Panc1 (cell line): ENCODE measurements at regions not wholly inside any gene's neighbourhood (a gene's known extent, or its start where the extent isn't known, plus 50 kb on each side); places are given as distances from the start of the nearest gene placed in this dataset.

ENCODE experiments used
- ATAC-seq: fragments of 200-7000 bp; cut with Tn5 transposase; 2 replicates; pipeline ENCODE4 v1.9.1; 2020; ENCODE audit warnings: mild to moderate bottlenecking, moderate library complexity
- BruUV-seq: library from RNA; stranded (reverse); fragments of 400-500 nt; replicated peaks from 2 replicates; lab custom pipeline; 2021; lab: Mats Ljungman, UMichigan
- CTCF ChIA-PET: fragments of 300-600 bp; sonication (Branson Sonifier 250); formaldehyde crosslinking; loops from one replicate; lab custom pipeline; 2022; ENCODE audit warnings: antibody characterized with exemption; lab: Charles Lee
- POLR2A ChIA-PET: fragments of 300-600 bp; sonication (Branson Sonifier 250); formaldehyde crosslinking; loops from one replicate; lab custom pipeline; 2022; ENCODE audit warnings: antibody characterized with exemption; lab: Charles Lee
- DNase-seq: peaks from one replicate; pipeline ENCODE4 v3.0.0-alpha.2; 2010; ENCODE audit warnings: low read depth, low spot score
- H3K27ac ChIP-seq: 2 replicates; pipeline ENCODE4 v1.5.1; 2011; ENCODE audit warnings: mild to moderate bottlenecking, low read length, inconsistent platforms
- H3K27me3 ChIP-seq: fragments of 200-500 bp; sonication (Bioruptor generic); 2 replicates; pipeline ENCODE4 v1.6.0; 2014; ENCODE audit warnings: low read length, inconsistent platforms; ENCODE audit not compliant: control insufficient read depth, insufficient read depth
- H3K36me3 ChIP-seq: fragments of 200-500 bp; sonication (Bioruptor generic); 2 replicates; pipeline ENCODE4 v1.5.1; 2014; ENCODE audit warnings: inconsistent platforms, mild to moderate bottlenecking, low read length, moderate library complexity; ENCODE audit not compliant: control insufficient read depth, insufficient read depth
- H3K4me1 ChIP-seq: 2 replicates; pipeline ENCODE4 v1.5.1; 2011; ENCODE audit warnings: inconsistent platforms, mild to moderate bottlenecking, low read length, moderate library complexity; ENCODE audit not compliant: control insufficient read depth, insufficient read depth
- H3K4me3 ChIP-seq, 2 experiments: 2 replicates each; pipeline ENCODE4 v1.5.1; 2011 to 2012; ENCODE audit warnings: low read depth in 2 of 2, low read length in 2 of 2, mild to moderate bottlenecking in 2 of 2, inconsistent platforms in 1 of 2, moderate library complexity in 1 of 2
- H3K9me3 ChIP-seq: fragments of 200-500 bp; sonication (Bioruptor generic); 2 replicates; pipeline ENCODE4 v1.5.1; 2014; ENCODE audit warnings: low read depth, mild to moderate bottlenecking, inconsistent platforms, low read length, moderate library complexity; ENCODE audit not compliant: control insufficient read depth, insufficient read depth
- POLR2AphosphoS5 ChIP-seq: IDR thresholded peaks from 2 replicates; pipeline ENCODE4 v1.6.1; 2012; ENCODE audit warnings: mild to moderate bottlenecking, low read depth, low read length, moderate library complexity
- SIN3A ChIP-seq: IDR thresholded peaks from 2 replicates; pipeline ENCODE4 v1.6.1; 2012; ENCODE audit warnings: low read depth, mild to moderate bottlenecking, low read length, moderate library complexity, borderline replicate concordance; ENCODE audit not compliant: insufficient read depth
- TCF7L2 ChIP-seq: IDR thresholded peaks from 2 replicates; pipeline ENCODE4 v1.6.1; 2011; ENCODE audit warnings: mild to moderate bottlenecking, low read depth, low read length, inconsistent platforms
- in situ Hi-C: cut with HindIII; loops from 2 replicates; pipeline ENCODE4 v1.10.0; 2016; ENCODE audit warnings: low sequenced_read_pairs, low pct_unique_long_range_greater_than_20kb
- intact Hi-C: fragments of 100-400 bp; cut with micrococcal nuclease; formaldehyde crosslinking; loops from one replicate; pipeline ENCODE4 v1.10.0; 2022; ENCODE audit not compliant: unreplicated experiment
- TF ChIP-seq, protein P1 (sequence below), 2 experiments: IDR thresholded peaks; 2 replicates each; pipeline ENCODE4 v1.6.1; 2011 to 2012; ENCODE audit warnings: low read depth in 2 of 2, control low read depth in 1 of 2, low read length in 1 of 2, mild to moderate bottlenecking in 1 of 2, moderate library complexity in 1 of 2; ENCODE audit not compliant: insufficient read depth in 1 of 2
- TF ChIP-seq, protein P2 (sequence below): fragments of 450-650 bp; IDR thresholded peaks from 2 replicates; pipeline ENCODE4 v1.5.1; 2017; ENCODE audit warnings: mild to moderate bottlenecking

GRCh38 chr13:54091884-54092283 is 1063.3 kb downstream of the OLFM4 start:
- DNase-seq (no peak), ATAC-seq (no peak)
- in situ Hi-C loops: no loop called here
- Histone ChIP-seq H3K9me3 (no peaks in the 10 kb centered on the region), H3K27ac (no peak overlapping the region), H3K4me3 (no peak overlapping the region), H3K4me1 (no peaks in the 10 kb centered on the region), H3K36me3 (no peaks in the 10 kb centered on the region), H3K27me3 (no peaks in the 10 kb centered on the region)
- ChIA-PET POLR2A (no interaction called here), CTCF (no interaction called here)
- intact Hi-C loops: no loop called here
- TF ChIP-seq TCF7L2 (no peak), SIN3A (no peak), POLR2AphosphoS5 (no peak)
- TF ChIP-seq, protein P1, sequence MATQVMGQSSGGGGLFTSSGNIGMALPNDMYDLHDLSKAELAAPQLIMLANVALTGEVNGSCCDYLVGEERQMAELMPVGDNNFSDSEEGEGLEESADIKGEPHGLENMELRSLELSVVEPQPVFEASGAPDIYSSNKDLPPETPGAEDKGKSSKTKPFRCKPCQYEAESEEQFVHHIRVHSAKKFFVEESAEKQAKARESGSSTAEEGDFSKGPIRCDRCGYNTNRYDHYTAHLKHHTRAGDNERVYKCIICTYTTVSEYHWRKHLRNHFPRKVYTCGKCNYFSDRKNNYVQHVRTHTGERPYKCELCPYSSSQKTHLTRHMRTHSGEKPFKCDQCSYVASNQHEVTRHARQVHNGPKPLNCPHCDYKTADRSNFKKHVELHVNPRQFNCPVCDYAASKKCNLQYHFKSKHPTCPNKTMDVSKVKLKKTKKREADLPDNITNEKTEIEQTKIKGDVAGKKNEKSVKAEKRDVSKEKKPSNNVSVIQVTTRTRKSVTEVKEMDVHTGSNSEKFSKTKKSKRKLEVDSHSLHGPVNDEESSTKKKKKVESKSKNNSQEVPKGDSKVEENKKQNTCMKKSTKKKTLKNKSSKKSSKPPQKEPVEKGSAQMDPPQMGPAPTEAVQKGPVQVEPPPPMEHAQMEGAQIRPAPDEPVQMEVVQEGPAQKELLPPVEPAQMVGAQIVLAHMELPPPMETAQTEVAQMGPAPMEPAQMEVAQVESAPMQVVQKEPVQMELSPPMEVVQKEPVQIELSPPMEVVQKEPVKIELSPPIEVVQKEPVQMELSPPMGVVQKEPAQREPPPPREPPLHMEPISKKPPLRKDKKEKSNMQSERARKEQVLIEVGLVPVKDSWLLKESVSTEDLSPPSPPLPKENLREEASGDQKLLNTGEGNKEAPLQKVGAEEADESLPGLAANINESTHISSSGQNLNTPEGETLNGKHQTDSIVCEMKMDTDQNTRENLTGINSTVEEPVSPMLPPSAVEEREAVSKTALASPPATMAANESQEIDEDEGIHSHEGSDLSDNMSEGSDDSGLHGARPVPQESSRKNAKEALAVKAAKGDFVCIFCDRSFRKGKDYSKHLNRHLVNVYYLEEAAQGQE (IDR thresholded peaks at IDR 0.05; ENCODE audit: insufficient read depth in 1 of 2, low read depth in 2 of 2, low read length in 1 of 2): no peak
- TF ChIP-seq, protein P2, sequence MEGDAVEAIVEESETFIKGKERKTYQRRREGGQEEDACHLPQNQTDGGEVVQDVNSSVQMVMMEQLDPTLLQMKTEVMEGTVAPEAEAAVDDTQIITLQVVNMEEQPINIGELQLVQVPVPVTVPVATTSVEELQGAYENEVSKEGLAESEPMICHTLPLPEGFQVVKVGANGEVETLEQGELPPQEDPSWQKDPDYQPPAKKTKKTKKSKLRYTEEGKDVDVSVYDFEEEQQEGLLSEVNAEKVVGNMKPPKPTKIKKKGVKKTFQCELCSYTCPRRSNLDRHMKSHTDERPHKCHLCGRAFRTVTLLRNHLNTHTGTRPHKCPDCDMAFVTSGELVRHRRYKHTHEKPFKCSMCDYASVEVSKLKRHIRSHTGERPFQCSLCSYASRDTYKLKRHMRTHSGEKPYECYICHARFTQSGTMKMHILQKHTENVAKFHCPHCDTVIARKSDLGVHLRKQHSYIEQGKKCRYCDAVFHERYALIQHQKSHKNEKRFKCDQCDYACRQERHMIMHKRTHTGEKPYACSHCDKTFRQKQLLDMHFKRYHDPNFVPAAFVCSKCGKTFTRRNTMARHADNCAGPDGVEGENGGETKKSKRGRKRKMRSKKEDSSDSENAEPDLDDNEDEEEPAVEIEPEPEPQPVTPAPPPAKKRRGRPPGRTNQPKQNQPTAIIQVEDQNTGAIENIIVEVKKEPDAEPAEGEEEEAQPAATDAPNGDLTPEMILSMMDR: no peak
- BruUV-seq: no TSS peak

- Histone ChIP-seq H3K27me3 (no peaks in the 10 kb centered on the region), H3K4me3 (no peak overlapping the region), H3K4me1 (no peaks in the 10 kb centered on the region), H3K9me3 (no peaks in the 10 kb centered on the region), H3K36me3 (no peaks in the 10 kb centered on the region), H3K27ac (no peak overlapping the region)
- DNase-seq: no peak
- CTCF ChIA-PET: no interaction called here
- BruUV-seq: no TSS peak
- POLR2A ChIA-PET: no interaction called here
- intact Hi-C loops: no loop called here
- ATAC-seq: no peak
- TF ChIP-seq, protein P2: no peak
- TF ChIP-seq SIN3A: no peak
- TF ChIP-seq POLR2AphosphoS5: no peak
- TF ChIP-seq, protein P1 (IDR thresholded peaks at IDR 0.05; ENCODE audit: insufficient read depth in 1 of 2, low read depth in 2 of 2, low read length in 1 of 2): no peak
- no peak for TF ChIP-seq TCF7L2
- in situ Hi-C loops: no loop called here
Observed at GRCh38 chr13:54092686-54093085, 1064.1 kb downstream of the OLFM4 start.
